ENCODE measurements at regions not wholly inside any gene's neighbourhood (a gene's known extent, or its start where the extent isn't known, plus 50 kb on each side); places are given as distances from the start of the nearest gene placed in this dataset.

- Histone ChIP-seq H3K79me2 (ENCODE audit: control insufficient read depth, insufficient read depth, low read length) (no peaks in the 10 kb centered on the region), H3K27me3 (ENCODE audit: control insufficient read depth in 2 of 2, insufficient read depth in 2 of 2, low read length in 2 of 2) (peaks cover 34 to 60% of the 10 kb centered on the region in 2 experiments), H3K4me1 (replicated peaks in 1 of 2; ENCODE audit: control insufficient read depth in 2 of 2, insufficient read depth in 2 of 2, low read length in 2 of 2) (no peaks in the 10 kb centered on the region), H3K9me3 (replicated peaks; ENCODE audit: control insufficient read depth, insufficient read depth, low read depth, low read length) (no peaks in the 10 kb centered on the region), H3K36me3 (ENCODE audit: control insufficient read depth, insufficient read depth, low read length) (no peaks in the 10 kb centered on the region), H3K9ac (ENCODE audit: insufficient read depth in 1 of 2, low read depth in 2 of 2, low read length in 2 of 2) (no peak overlapping the region), H3K4me3 (no peak overlapping the region), H4K20me1 (replicated peaks; ENCODE audit: control insufficient read depth, insufficient read depth, low read length) (no peaks in the 10 kb centered on the region; the same call in 1 of the 2 replicates), H3K9me1 (ENCODE audit: control insufficient read depth, insufficient read depth, low read length) (no peaks in the 10 kb centered on the region), H3K4me2 (ENCODE audit: insufficient read depth, low read length) (no peak overlapping the region), H2AFZ (ENCODE audit: low read depth, low read length) (no peak overlapping the region), H3K27ac (ENCODE audit: extremely low read depth, low read depth, low read length) (no peak overlapping the region)
- ChIA-PET POLR2A (no interaction called here), CTCF (ENCODE audit: low intra/inter-chr PET ratio) (no interaction called here)
- WGBS (ENCODE audit: insufficient coverage, low coverage, missing lambda C conversion rate), result 5% methylated on average over 5 of the region's 5 CpGs
- TF ChIP-seq, protein P1, sequence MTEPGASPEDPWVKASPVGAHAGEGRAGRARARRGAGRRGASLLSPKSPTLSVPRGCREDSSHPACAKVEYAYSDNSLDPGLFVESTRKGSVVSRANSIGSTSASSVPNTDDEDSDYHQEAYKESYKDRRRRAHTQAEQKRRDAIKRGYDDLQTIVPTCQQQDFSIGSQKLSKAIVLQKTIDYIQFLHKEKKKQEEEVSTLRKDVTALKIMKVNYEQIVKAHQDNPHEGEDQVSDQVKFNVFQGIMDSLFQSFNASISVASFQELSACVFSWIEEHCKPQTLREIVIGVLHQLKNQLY (CRISPR knock-in tag; conservative IDR thresholded peaks at IDR 0.05), result no peak
- TF ChIP-seq ZNF212 (CRISPR knock-in tag; IDR thresholded peaks at IDR 0.05) (no peak), ZNF696 (CRISPR knock-in tag; conservative IDR thresholded peaks at IDR 0.05) (no peak), NCOA1 (IDR thresholded peaks at IDR 0.05; ENCODE audit: low read depth) (no peak), RBBP5 (IDR thresholded peaks at IDR 0.05; ENCODE audit: borderline replicate concordance, insufficient read depth, low read length, poor library complexity, severe bottlenecking) (no peak)
- TF ChIP-seq, protein P2, sequence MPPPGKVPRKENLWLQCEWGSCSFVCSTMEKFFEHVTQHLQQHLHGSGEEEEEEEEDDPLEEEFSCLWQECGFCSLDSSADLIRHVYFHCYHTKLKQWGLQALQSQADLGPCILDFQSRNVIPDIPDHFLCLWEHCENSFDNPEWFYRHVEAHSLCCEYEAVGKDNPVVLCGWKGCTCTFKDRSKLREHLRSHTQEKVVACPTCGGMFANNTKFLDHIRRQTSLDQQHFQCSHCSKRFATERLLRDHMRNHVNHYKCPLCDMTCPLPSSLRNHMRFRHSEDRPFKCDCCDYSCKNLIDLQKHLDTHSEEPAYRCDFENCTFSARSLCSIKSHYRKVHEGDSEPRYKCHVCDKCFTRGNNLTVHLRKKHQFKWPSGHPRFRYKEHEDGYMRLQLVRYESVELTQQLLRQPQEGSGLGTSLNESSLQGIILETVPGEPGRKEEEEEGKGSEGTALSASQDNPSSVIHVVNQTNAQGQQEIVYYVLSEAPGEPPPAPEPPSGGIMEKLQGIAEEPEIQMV (tag; conservative IDR thresholded peaks at IDR 0.05; ENCODE audit: low read depth), result no peak
- TF ChIP-seq, protein P3, sequence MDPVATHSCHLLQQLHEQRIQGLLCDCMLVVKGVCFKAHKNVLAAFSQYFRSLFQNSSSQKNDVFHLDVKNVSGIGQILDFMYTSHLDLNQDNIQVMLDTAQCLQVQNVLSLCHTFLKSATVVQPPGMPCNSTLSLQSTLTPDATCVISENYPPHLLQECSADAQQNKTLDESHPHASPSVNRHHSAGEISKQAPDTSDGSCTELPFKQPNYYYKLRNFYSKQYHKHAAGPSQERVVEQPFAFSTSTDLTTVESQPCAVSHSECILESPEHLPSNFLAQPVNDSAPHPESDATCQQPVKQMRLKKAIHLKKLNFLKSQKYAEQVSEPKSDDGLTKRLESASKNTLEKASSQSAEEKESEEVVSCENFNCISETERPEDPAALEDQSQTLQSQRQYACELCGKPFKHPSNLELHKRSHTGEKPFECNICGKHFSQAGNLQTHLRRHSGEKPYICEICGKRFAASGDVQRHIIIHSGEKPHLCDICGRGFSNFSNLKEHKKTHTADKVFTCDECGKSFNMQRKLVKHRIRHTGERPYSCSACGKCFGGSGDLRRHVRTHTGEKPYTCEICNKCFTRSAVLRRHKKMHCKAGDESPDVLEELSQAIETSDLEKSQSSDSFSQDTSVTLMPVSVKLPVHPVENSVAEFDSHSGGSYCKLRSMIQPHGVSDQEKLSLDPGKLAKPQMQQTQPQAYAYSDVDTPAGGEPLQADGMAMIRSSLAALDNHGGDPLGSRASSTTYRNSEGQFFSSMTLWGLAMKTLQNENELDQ (CRISPR knock-in tag; IDR thresholded peaks at IDR 0.05; ENCODE audit: borderline replicate concordance), result no peak
- TF ChIP-seq, protein P4, sequence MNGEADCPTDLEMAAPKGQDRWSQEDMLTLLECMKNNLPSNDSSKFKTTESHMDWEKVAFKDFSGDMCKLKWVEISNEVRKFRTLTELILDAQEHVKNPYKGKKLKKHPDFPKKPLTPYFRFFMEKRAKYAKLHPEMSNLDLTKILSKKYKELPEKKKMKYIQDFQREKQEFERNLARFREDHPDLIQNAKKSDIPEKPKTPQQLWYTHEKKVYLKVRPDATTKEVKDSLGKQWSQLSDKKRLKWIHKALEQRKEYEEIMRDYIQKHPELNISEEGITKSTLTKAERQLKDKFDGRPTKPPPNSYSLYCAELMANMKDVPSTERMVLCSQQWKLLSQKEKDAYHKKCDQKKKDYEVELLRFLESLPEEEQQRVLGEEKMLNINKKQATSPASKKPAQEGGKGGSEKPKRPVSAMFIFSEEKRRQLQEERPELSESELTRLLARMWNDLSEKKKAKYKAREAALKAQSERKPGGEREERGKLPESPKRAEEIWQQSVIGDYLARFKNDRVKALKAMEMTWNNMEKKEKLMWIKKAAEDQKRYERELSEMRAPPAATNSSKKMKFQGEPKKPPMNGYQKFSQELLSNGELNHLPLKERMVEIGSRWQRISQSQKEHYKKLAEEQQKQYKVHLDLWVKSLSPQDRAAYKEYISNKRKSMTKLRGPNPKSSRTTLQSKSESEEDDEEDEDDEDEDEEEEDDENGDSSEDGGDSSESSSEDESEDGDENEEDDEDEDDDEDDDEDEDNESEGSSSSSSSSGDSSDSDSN (IDR thresholded peaks at IDR 0.05; ENCODE audit: borderline replicate concordance in 1 of 2, low read depth in 2 of 2, low read length in 2 of 2), result no peak
- FAIRE-seq (no peak), ATAC-seq (no peak), DNase-seq (ENCODE audit: extremely low read depth in 1 of 4, low spot score in 3 of 4) (no peak)
- intact Hi-C loops (cut with micrococcal nuclease) (no loop called here), in situ Hi-C loops (cut with MboI) (loop anchor here (25.0 kb wide), 1 partner anchor 430 kb away; no protein-coding TSS in a partner anchor)
- no TSS peak for BruUV-seq (replicated peaks)
These were observed 51.6 kb upstream of the FNDC1 start for GRCh38 chr6:159117563-159117962.
